Epidermal melanocyte (primary cell): ENCODE measurements at regions not wholly inside any gene's neighbourhood (a gene's known extent, or its start where the extent isn't known, plus 50 kb on each side); places are given as distances from the start of the nearest gene placed in this dataset.

Source experiments
- DNase-seq: peaks from one replicate; pipeline ENCODE4 v3.0.0; 2011; ENCODE audit warnings: low spot score; ENCODE audit not compliant: insufficient read length

DNA sequence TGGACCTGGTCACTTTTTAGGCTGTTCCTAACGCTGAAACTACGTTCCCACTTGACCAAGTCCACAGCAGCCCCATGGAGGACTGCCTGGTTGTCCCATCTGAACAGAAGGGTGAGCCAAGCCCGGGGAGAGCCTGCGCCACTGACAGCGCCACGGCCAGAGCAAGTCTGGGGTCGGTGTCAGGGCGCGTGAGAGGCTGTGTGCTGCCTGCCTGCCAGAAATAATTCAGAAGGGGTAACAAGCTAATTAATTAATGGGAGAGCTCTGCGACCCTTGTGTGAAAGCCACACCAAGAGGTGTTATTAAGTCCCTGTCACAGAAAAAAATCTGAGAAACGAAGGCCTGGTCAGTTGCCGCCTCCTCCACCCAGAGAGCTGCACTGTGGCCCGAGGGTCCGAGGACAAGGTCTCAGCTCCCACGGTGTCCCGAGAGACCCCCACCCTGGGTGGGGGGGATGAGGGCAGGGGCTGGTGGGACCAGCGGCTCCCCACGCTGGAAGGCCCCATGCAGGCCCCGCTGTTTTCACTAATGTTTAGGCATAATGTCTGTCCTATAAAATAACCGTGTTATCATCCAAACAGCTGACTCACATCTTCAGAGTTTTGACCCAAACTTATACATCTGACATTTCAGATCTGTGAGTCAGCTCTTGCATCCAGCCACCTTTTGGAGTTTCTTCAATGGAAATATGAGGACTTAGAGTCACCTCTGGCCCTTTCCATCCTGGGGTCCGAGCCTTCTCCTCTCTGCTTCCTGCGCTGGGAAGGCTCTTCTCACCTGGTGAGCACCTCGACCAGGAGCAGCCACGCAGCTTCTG is 58.5 kb downstream of the DLL1 start:
- DNase-seq: no peak

- DNase-seq: no peak
Measured at GRCh38 chr6:170231293-170232185, 59.3 kb downstream of the DLL1 start.

DNA sequence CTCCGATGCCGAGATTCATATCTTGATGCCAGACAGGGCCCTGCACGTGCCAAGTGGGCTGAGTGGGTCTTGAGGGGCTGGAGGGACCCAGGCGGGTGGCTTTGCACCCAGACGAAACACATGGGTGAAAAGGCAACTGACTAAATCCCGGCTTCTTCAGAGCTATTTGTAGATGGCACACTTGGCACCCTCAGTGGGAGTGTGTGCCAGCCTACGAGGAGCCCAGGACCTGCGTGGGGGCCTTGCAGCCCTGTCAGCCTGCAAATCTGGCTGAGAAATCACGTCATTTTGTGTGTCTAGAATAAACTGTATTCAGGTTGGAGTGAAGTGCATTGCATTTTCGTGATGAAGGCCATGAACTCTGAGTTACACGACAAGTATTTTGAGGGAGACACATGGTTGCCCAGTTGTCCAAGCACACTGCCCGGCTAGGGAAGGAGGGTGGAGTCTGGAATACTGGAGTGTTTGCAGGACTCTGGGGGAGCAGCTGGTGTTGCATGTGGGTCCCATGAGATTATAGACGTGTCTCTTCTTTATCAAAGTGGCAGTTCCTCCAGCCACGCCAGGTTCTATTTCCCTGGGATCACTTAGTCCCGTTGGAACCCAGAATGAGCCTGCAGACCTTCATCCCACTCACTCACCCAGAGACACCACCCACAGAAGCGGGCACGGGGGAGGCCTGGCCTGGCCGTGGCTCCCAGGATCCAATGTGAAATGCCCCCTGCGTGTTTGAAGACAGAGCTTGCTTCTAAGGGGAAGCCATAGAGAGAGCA is 60.2 kb downstream of the DLL1 start:
- DNase-seq: no peak

GRCh38 chr6:170229851-170230519 is 60.9 kb downstream of the DLL1 start:
- no peak for DNase-seq

- no peak for DNase-seq
Measured at GRCh38 chr6:170229396-170229795, 61.5 kb downstream of the DLL1 start.

- no peak for DNase-seq
Measured at GRCh38 chr6:170228946-170229310, 62.0 kb downstream of the DLL1 start.

GRCh38 chr6:170227996-170228945 is 62.6 kb downstream of the DLL1 start:
- DNase-seq: no peak

DNA sequence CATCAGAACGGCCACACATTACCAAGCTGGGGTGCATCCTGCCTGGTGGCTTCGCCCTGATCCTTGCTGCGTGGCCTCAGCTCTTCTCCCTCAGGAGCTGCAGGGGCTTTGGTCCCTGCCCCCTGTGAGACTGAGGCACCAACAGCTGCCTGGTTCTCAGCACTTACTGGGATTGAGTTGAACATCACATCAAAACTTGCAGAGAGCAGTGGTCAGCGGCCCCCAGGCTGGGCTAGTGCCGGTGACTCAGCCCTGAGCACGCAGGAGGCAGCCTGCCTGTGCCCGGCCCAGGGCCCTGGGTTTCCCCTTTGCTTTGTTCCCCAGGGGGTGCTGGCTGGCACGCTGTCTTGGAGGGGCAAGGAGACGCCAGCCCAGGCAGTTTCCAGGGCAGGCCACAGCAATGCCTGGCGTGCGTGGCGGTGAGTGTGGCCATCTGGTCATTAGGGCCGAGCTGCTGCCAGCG is 63.3 kb downstream of the DLL1 start:
- no peak for DNase-seq

GRCh38 chr6:170226647-170227046 is 64.2 kb downstream of the DLL1 start:
- no peak for DNase-seq

GRCh38 chr6:170225852-170226417 is 64.9 kb downstream of the DLL1 start:
- DNase-seq: no peak

- no peak for DNase-seq
Measured at GRCh38 chr6:170224694-170225660, 65.9 kb downstream of the DLL1 start.

DNA sequence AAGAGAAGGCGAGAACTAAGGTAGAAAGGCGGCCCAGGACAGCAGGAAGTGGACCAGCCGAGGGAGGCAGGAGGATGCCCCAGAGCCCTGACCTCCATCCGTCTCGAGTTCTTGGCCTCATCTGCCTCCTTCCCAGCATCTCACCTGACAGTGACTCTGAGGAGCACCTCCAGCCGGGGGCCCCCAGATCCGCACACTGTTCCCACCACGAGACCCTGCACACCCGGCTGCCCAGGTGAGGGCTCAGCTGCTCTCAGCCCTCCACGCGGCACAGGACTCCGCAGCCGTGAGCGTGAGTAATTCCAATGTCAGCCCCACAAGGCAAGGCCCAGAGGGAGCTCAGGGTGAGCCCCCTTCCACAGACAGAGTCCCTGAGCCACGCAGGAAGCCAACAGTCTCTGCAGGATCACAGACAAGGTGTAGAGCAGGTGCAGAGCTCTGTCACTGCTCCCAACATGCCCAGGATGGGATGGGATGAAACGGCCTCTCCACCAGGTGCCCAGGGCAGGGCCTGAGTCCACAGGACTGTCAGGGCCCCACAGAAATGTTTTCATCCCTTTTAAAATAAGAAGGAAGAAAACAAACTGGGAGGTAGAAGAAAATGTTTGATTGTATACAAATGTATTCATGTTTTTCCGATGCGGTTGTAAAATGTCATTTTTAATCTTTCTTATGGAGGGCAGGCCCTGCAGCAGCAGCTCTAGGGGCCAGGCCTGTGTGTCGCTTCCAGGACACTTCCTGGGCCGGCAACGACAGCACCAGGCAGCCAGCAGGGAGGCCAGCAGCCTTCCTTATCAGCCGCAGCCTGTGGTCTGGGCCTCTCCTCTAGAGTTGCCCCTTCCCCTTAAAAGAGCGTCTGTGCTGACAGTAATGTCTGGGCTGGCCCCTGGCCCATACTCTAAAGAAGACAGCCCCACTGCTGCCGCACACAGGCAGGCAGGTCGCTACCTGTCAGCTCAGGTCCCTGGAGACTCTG is 66.9 kb downstream of the DLL1 start:
- DNase-seq: no peak

DNA sequence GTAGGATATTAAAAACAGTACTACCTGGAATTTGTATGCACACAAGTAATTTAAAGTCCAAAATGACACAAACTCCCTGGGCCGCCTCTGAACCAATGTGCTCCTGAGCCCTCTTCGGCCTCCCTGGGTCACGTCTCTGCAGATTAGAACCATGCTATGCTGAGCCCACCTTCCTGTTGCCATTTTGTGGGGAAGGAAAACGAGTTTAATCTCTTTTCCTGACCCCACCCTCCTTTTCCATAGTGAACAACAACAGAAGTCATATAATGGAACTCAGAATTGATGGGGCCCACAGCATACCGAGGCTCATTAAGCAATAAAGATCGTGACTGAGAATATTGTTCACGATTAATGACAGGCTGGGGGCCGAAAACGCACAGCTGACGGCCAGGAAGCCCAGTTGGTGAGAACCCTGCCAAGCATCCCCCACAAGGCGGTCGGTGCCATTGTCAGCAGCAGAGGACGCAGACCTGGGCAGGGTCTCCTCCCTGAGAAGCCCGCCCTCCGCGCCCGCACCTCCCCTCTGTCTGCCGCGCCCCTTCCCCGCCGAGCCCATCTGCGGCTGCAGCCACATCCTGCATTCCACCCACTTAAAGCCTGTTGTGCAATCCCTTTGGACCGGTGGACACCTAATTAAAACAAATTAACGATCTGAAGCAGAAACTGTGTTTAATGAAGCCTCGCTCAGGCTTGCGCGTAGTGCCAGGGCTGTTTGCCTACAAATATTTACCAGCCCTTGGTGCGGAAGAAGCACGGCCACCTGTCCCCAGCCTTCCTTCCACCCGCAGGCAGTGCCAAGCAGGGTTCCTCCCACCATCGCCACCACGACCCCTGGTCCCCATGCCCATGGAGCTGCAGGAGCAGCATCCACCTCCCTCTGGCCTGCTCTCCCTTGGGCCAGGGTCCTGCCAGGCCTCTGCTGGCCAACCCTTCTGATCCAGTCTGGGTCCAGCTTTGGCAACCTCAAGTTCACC is 68.1 kb downstream of the DLL1 start:
- no peak for DNase-seq

DNA sequence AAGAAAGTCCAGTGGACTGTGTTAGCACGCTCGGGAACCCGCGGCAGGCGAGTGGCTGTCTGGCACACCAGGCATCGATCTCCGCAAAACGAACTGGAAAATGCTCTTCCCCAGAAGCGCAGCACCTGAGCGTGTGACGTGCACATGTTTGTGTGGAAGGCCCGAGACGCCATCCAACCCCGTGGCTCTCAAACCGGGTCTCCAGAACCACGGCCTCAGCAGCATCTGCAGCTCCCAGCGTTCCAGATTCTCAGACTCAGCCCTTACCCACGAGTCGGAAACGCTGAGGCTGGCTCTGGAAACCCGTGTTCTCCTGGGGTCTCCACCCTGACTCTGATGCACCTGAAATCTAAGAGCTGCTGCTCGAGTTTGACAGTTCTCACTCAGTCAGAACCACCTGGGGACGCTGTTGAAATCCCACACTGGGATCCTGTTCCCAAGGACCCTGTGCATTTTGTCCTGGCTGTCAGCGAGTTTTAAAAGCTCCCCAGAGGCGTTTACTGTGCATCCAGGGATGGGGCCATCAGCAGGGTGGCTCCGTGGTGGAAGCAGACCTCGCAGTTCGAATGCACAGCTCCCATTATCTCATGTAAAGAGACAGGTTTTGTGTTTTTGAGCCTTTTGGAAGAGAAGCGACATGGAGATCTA is 69.0 kb downstream of the DLL1 start:
- no peak for DNase-seq

DNA sequence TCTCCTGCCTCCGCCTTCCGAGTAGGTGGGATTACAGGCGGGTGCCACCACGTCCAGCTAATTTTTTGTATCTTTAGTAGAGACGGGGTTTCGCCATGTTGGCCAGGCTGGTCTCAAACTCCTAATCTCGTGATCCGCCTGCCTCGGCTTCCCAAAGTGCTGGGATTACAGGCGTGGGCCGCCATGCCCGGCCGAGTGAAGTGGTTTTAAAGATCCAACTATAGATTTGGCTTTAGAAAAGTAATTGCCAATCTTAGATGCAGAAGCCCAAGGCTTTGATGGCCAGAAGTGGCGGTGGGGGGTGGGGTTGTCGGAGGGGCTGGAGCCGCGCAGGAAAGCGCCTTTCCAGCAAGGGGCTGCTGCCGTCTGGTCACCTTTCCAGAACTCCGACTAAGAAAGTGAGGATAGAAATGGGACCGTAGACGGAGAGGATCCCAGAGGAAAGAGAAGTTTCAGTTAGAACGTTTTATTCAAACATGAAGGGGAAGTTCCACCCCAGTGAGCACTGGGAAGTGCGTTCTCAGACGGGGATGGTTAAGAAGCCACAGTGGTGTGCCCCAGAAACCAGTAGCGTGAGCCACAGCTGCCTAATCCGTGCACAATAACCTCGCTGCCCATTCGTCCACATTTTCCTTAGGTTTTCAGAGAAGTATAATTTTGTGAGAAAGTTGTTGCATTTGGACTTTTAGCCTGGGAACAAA is 69.7 kb downstream of the DLL1 start:
- no peak for DNase-seq
